Iris pigment epithelial cell (primary cell): ENCODE measurements at regions not wholly inside any gene's neighbourhood (a gene's known extent, or its start where the extent isn't known, plus 50 kb on each side); places are given as distances from the start of the nearest gene placed in this dataset.
"Not testable (repeated sequence)": the region's sequence is repeated elsewhere in the genome, so short reads cannot be mapped to it uniquely, and the experiment has no call there.

Experiments used
- DNase-seq: peaks from one replicate; pipeline ENCODE4 v3.0.0-alpha.2; 2011; ENCODE audit warnings: low read depth

DNA sequence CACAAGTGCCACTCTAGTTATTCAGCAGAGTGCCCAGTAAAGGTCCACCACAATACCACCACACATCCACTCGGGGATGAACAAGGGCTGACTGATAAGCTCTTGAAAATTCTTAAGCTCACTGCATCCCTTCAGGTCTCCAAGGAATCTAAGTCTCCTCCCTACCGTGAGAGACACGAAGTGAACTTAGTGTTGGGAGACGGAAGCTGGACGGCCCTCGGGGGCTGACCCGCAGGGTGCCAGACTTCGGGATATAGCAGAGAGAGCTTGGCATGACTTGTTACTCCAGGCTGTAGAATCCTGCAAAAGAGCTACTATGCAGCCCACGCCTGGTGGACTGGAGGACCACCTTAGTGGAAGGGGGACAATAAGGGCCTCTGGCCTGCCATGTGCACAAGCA is 75.1 kb downstream of the LYZL1 start:
- not testable (repeated sequence) for DNase-seq

- DNase-seq = not testable (repeated sequence)
Observed at GRCh38 chr10:29366206-29366605, 77.3 kb downstream of the LYZL1 start.

DNA sequence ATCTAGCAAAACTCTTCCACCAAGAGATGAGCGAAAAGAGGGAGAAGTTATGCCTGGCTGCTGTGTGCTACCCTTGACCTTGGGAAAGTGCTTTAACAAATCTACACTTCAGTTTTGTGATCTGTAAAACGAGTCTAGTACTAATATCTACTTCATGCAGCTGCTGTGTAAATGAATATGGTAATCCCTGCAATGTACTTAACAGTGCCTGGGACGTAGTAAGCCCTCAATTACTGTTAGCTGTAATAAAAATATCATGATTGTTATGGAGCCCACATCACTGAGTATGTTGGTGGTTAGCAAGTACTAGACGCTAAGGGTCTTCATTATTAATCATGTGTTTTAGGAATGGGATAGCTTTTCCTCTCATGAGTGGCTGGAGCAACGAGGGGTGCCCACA is 80.5 kb downstream of the LYZL1 start:
- DNase-seq = no peak

- no peak for DNase-seq
Observed at GRCh38 chr10:29370097-29371092, 81.5 kb downstream of the LYZL1 start.

DNA sequence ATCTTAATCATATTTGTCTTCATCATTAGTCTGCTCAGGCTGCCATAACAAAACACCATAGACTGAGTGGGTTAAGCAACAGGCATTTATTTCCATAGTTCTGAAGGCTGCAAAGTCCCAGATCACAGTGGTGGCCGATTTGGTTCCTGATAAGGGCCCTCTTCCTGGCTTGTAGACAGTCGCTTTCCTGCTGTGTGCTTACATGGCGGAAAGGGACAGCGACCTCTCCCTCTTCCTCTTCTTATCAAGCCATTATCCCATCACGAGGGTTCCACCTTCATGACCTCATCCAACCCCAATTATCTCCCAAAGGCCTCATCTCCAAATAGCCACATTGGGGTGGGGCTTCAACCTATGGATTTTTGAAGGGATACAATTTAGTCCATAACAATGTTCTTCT is 84.0 kb downstream of the LYZL1 start:
- no peak for DNase-seq

DNA sequence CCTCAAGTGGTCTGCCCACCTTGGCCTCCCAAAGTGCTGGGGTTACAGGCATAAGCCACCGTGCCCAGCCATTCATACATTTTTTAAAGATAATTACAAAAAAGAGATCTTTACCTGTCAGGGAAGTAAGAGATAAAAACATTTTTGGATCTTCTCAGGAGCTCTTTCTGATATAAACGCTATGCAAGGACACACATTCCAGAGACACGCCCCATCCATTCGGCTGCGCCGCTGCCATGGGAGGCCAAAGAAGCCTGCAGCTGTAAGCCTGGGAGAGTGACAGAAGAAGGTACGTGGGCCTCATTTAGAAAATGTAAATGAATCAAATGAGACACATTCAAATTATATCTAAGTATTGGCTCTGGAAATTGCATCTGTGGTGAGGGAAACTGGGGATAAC is 85.3 kb downstream of the LYZL1 start:
- DNase-seq = no peak

DNA sequence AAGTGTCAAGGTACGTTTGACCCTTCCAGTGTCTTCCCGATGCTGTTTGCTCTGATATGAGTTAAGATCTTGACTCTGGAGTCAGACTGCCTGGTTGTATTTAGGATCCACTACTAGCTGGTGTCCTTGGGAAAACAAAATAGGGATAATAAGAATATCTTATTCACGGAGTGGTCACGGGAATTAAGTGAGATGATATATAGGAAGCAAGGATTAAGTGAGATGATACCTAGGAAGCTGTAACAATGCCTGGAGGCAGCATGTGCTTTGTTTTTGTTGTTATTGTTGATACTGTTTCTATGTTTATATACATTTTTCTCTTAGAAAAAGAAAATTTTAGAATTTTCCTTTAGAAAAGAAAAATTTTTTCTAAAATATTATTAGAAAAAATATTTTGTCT is 87.0 kb downstream of the LYZL1 start:
- DNase-seq = no peak

DNA sequence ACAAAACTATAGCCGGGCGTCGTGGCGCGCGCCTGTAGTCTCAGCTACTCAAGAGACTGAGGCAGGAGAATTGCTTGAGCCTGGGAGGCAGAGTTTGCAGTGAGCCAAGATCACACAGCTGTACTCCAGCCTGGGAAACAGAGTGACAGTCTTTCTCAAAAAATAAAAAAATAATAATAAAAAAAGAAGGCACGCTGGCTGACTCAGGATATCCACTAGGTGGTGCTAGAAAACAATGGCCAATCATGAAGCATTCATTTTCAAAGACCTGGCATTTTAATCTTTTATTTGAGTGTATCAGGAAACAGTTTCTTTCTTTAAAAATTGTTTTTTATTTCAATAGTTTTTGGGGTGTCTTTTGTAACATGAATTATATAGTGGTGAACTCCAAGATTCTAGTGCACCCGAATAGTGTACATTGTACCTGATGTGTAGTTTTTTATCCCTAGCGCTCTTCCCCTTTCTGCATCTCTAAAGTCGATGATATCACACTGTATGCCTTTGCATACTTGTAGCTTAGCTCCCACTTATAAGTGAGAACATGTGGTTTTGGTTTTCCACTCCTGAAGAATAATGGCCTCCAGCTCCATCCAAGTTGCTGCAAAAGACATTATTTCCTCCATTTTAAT is 88.6 kb downstream of the LYZL1 start:
- peak; percentile 26 for DNase-seq

DNA sequence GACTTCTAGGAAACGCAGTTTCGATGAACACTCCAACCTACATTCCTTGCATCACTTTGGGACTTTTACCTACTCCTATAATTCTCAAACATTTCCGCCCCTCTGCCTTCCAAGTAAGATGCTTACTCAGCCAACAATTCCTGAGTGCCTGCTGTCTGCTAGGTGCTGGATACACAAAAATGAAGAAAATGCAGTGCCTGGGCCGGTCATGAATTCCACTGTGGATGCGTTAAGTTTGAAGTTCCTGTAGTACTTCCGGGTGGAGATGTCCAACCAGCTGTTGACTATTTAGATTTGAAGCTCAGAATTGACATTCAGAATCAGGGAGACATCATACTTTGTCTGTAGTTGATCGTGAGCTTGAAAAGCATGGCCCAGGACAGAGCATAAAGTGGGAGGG is 89.2 kb downstream of the LYZL1 start:
- no peak for DNase-seq

- DNase-seq = no peak
Observed at GRCh38 chr10:29379208-29379607, 90.3 kb downstream of the LYZL1 start.

GRCh38 chr10:29379777-29380598 is 91.1 kb downstream of the LYZL1 start:
- DNase-seq = not testable (repeated sequence)

DNA sequence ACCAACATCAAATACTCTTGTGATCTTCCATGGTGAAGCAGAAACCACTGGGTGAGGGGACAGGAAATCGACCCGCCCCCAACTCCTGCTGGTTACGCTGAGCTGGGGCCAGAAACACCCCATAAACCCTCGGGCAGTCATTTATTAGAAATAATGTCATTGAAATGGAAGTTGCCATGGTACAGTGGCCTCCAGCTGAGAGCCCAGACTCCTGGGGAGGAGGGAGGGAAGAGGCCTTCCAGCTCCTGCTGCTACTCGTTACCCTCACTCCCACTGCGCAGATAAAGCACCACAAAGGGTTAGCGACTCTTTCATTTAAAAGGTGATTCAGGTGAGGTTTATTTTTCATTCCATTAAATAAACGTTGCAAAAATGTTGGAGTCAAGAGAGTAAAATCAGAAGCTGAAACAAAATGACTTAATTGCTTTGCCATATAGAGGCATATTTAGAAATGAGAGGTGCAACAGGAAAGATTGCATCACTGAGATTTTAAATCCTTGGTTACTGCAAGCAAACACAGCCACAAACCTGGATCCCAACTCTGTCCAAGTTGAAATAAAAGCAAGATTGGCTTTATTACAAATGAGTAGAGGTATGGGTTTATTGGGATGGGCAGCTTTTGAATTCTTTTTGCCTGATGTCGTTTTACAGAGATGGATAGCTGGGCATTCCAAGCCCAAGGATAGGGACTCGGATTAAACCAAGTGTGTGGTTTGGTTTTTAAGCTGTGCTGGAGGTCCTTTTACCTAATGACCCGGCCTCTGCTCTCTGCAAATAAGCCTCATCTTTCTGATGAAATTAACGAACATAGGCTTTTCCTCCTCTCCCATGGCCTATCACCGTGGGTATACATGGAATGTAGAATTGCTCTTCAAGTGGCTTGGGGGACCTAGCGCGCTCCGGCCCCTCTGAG is 92.0 kb downstream of the LYZL1 start:
- DNase-seq = not testable (repeated sequence)

DNA sequence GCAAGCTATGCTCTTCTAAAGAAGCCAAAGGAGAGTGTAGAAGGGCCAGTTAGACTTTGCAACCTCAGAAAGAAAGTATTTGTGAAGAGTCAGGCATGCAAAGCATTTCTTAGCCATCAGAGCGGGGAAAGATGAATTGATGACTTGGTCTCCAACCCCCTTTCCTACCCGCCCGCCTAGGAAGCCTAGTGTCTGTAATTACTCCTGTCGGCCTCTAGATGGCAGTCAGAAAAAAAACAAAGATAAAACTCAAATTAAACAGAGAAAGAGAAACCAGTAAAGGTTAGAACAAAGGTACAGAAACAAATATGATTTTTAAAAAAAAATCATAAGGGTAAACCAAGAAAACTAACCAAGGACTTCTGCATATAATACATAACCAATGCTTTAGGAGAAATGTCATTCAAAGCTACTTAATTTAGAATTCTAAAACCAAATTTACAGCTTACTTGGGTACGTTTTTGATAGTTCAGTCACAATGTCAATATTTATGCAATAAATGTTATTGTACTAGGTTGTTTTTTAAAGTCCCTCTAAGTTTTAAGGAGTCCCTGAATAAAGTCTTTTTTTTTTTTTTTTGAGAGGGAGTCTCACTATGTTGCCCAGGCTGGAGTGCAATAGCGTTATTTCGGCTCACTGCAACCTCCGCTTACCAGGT is 97.6 kb downstream of the LYZL1 start:
- DNase-seq = peak; percentile 31

DNA sequence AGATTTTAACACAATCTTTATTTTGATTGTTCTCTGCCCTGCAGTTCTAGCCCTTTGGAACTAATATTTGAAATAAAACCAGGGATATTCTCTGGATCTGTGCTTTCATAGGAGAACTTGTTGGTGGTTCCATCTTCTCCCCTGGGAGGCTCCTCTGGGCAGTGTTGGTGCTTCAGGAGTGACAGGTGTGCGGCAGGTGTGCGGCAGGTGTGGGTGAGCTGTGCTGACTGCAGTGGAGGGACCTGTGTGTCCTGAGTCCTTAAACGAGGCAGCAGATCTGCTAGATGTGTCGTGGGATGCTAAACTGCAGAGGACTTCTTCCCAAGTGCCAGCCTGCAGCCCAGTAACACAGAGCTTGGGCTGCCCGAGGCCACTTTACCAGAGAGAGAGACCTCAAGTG is 98.4 kb downstream of the LYZL1 start:
- DNase-seq = no peak

DNA sequence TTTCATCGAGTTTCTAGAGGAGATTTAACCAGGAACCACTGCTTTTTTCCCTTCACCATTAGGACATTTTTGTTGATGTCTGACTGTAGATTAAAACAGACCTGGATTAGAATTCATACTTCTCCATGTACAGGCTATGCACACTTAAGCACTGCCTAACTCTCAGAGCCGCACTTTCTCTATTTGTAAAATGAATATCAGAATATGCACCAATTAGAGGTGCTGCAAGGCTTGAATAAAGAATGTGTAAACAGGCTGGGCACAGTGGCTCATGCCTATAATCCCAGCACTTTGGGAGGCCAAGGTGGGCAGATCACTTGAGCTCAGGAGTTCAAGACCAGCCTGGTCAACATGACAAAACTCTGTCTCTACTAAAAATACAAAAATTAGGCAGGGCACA is 99.2 kb downstream of the LYZL1 start:
- not testable (repeated sequence) for DNase-seq

GRCh38 chr10:29389493-29389892 is 100.6 kb downstream of the LYZL1 start:
- DNase-seq = no peak

- DNase-seq = no peak
Observed at GRCh38 chr10:29389935-29390334, 101.1 kb downstream of the LYZL1 start.

- DNase-seq = peak; percentile 49
Observed at GRCh38 chr10:29392376-29393021, 103.6 kb downstream of the LYZL1 start.

DNA sequence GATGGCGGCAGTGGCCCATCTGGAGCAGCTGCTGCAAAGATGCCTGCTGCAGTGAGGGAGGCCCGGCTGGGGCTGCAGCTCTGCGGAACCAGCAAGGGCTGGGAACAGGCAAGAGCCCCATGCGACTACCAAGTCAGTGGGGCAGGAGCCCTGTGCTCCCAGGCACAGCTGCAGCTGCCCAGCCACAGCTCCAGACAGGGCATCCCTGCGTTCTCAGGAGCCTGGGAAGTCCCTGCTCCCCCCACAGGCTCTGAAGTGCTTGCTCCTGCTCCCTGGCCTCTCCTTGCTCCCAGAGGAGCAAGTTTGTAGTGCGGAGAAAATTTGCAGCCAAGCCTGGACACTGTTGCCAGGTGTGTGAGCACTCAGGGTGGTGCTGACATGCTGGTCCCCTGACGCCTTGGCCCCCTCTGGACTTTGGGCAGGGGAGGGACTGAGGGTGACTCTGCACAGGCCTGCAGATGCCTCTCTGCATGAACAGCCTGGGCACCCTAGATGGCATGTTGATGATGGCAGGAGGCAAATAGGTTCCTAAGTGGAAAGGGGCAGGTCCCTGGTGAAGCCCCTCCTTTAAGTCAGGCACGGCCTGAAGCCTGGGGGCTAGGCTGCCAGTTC is 105.6 kb downstream of the LYZL1 start:
- DNase-seq = no peak

- no peak for DNase-seq
Observed at GRCh38 chr10:29395409-29395808, 106.5 kb downstream of the LYZL1 start.
